Cardiac fibroblast (primary cell): ENCODE measurements at regions not wholly inside any gene's neighbourhood (a gene's known extent, or its start where the extent isn't known, plus 50 kb on each side); places are given as distances from the start of the nearest gene placed in this dataset.
"Not testable (repeated sequence)": the region's sequence is repeated elsewhere in the genome, so short reads cannot be mapped to it uniquely, and the experiment has no call there.

Experiments used
- DNase-seq, 2 donors: peaks; one replicate each; pipeline versions ENCODE4 v3.0.0 to v3.0.0-alpha.2; 2010; ENCODE audit warnings: low read depth in 2 of 2
- H3K4me3 ChIP-seq, 2 donors: replicated peaks in 1 of 2; 1 replicate in 1 of 2; 2 replicates in 1 of 2; pipeline ENCODE4 v1.5.1; 2011; ENCODE audit warnings: low read depth in 2 of 2, low read length in 2 of 2, mild to moderate bottlenecking in 2 of 2, moderate library complexity in 1 of 2
- TF ChIP-seq, protein P1 (sequence below): IDR thresholded peaks from one replicate; pipeline ENCODE4 v1.5.1; 2011; ENCODE audit warnings: low read depth, mild to moderate bottlenecking, low read length, inconsistent platforms

GRCh38 chr6:40138273-40138720 is 204.0 kb upstream of the MOCS1 start:
- no peak overlapping the region for H3K4me3 ChIP-seq
- TF ChIP-seq, protein P1, sequence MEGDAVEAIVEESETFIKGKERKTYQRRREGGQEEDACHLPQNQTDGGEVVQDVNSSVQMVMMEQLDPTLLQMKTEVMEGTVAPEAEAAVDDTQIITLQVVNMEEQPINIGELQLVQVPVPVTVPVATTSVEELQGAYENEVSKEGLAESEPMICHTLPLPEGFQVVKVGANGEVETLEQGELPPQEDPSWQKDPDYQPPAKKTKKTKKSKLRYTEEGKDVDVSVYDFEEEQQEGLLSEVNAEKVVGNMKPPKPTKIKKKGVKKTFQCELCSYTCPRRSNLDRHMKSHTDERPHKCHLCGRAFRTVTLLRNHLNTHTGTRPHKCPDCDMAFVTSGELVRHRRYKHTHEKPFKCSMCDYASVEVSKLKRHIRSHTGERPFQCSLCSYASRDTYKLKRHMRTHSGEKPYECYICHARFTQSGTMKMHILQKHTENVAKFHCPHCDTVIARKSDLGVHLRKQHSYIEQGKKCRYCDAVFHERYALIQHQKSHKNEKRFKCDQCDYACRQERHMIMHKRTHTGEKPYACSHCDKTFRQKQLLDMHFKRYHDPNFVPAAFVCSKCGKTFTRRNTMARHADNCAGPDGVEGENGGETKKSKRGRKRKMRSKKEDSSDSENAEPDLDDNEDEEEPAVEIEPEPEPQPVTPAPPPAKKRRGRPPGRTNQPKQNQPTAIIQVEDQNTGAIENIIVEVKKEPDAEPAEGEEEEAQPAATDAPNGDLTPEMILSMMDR: no peak

GRCh38 chr6:40135491-40136072 is 201.3 kb upstream of the MOCS1 start:
- DNase-seq: no peak
- H3K4me3 ChIP-seq: no peak overlapping the region
- TF ChIP-seq, protein P1: no peak

More at GRCh38 chr6:40138273-40138720, 204.0 kb upstream of the MOCS1 start:
- no peak for DNase-seq

GRCh38 chr6:40133981-40134380 is 199.7 kb upstream of the MOCS1 start:
- H3K4me3 ChIP-seq, DNase-seq: not testable (repeated sequence)

- TF ChIP-seq, protein P1: no peak
- no peak for DNase-seq
- no peak overlapping the region for H3K4me3 ChIP-seq
These were observed 197.4 kb upstream of the MOCS1 start for GRCh38 chr6:40131675-40132074.

GRCh38 chr6:40128127-40128526 is 193.9 kb upstream of the MOCS1 start:
- DNase-seq: no peak
- no peak overlapping the region for H3K4me3 ChIP-seq
- TF ChIP-seq, protein P1: no peak

DNA sequence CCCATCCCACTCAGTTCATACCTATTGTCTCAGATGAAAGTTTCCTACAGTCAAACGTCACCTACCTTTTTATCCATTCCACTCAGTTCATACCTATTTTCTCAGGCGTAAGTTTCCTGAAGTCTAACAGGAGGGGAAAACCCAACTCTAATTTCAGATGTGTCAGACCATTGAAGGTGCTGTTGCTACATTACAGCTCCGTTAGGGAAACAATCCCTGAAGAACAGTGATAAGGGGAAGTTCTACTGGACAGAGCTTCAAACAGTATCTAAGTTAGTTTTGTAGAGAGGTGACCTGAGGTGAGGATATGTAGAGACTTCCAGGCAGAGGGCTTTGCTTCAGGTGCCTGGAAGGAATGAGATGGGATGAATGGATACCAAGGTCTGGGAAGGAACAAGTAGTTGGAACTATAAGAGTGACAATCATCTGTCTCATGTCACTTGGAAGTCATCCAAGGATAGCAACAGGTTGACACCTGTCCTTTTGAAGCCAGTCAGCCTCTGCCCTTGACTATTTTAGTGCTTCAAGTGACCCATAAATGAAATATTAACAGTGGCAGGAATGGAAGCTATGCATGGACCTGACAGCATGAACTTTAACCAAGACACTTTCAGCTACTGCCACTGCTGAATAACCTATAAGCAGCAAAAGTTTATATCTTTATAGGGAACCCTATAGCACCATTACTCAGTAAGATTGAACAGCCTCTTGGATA is 191.6 kb upstream of the MOCS1 start:
- DNase-seq: no peak
- H3K4me3 ChIP-seq: no peak overlapping the region
- TF ChIP-seq, protein P1: no peak

- TF ChIP-seq, protein P1: no peak
- DNase-seq: no peak
- H3K4me3 ChIP-seq: no peak overlapping the region
These were observed 190.7 kb upstream of the MOCS1 start for GRCh38 chr6:40124924-40125323.
